Loucy (cell line): ENCODE measurements at regions not wholly inside any gene's neighbourhood (a gene's known extent, or its start where the extent isn't known, plus 50 kb on each side); places are given as distances from the start of the nearest gene placed in this dataset.
"Not testable (repeated sequence)": the region's sequence is repeated elsewhere in the genome, so short reads cannot be mapped to it uniquely, and the experiment has no call there.

Experiments used
- H2AFZ ChIP-seq: fragments of 200-600 bp; sonication (generic); 2 replicates; pipeline ENCODE4 v1.6.0; 2016; ENCODE audit warnings: antibody characterized with exemption, mild to moderate bottlenecking, low read length, moderate library complexity
- H3F3A ChIP-seq: fragments of 200-600 bp; 2 replicates; pipeline ENCODE4 v1.6.0; 2016; ENCODE audit warnings: antibody characterized with exemption, low read depth, mild to moderate bottlenecking
- H3K27me3 ChIP-seq: fragments of 200-600 bp; sonication (generic); 2 replicates; pipeline ENCODE4 v1.6.1; 2014; ENCODE audit warnings: low read length, mild to moderate bottlenecking; ENCODE audit not compliant: insufficient read depth, poor library complexity, severe bottlenecking
- H3K36me3 ChIP-seq: fragments of 200-600 bp; sonication (generic); 2 replicates; pipeline ENCODE4 v1.6.1; 2016; ENCODE audit warnings: low read length; ENCODE audit not compliant: insufficient read depth
- H3K4me1 ChIP-seq: fragments of 200-600 bp; sonication (generic); 2 replicates; pipeline ENCODE4 v1.5.1; 2014; ENCODE audit warnings: low read length, mild to moderate bottlenecking; ENCODE audit not compliant: insufficient read depth, poor library complexity, severe bottlenecking
- H3K4me2 ChIP-seq: fragments of 200-600 bp; sonication (generic); 2 replicates; pipeline ENCODE4 v1.6.0; 2014; ENCODE audit warnings: antibody characterized with exemption, low read length, low read depth, mild to moderate bottlenecking; ENCODE audit not compliant: poor library complexity, severe bottlenecking
- H3K4me3 ChIP-seq: fragments of 200-600 bp; sonication (generic); 2 replicates; pipeline ENCODE4 v1.5.1; 2014; ENCODE audit warnings: low read length, mild to moderate bottlenecking, mixed read lengths; ENCODE audit not compliant: poor library complexity, severe bottlenecking
- H3K79me2 ChIP-seq: fragments of 200-600 bp; sonication (generic); 2 replicates; pipeline ENCODE4 v1.6.1; 2014; ENCODE audit warnings: low read length; ENCODE audit not compliant: insufficient read depth
- H3K9ac ChIP-seq: fragments of 200-600 bp; sonication (generic); 2 replicates; pipeline ENCODE4 v1.6.0; 2014; ENCODE audit warnings: mild to moderate bottlenecking, low read depth, low read length, moderate library complexity; ENCODE audit not compliant: poor library complexity, severe bottlenecking
- H3K9me2 ChIP-seq: fragments of 200-600 bp; sonication (generic); replicated peaks from 2 replicates; pipeline ENCODE4 v1.6.1; 2016; ENCODE audit warnings: low read depth, low read length, mixed read lengths
- H3K9me3 ChIP-seq: fragments of 200-600 bp; sonication (generic); 2 replicates; pipeline ENCODE4 v1.6.1; 2014; ENCODE audit warnings: mild to moderate bottlenecking, antibody characterized with exemption, low read length, low read depth; ENCODE audit not compliant: insufficient read depth
- H4K20me1 ChIP-seq: fragments of 200-600 bp; sonication (generic); 2 replicates; pipeline ENCODE4 v1.6.0; 2014; ENCODE audit warnings: antibody characterized with exemption, low read length, mild to moderate bottlenecking; ENCODE audit not compliant: insufficient read depth, poor library complexity, severe bottlenecking
- CTCF ChIP-seq: fragments of 200-600 bp; sonication (generic); conservative IDR thresholded peaks from 2 replicates; pipeline ENCODE4 v1.5.1; 2014; ENCODE audit warnings: mild to moderate bottlenecking, antibody characterized with exemption, low read length
- EZH2phosphoT487 ChIP-seq: fragments of 200-600 bp; IDR thresholded peaks from 2 replicates; pipeline ENCODE4 v1.6.1; 2018; ENCODE audit warnings: antibody characterized with exemption, mild to moderate bottlenecking, moderate library complexity, borderline replicate concordance

DNA sequence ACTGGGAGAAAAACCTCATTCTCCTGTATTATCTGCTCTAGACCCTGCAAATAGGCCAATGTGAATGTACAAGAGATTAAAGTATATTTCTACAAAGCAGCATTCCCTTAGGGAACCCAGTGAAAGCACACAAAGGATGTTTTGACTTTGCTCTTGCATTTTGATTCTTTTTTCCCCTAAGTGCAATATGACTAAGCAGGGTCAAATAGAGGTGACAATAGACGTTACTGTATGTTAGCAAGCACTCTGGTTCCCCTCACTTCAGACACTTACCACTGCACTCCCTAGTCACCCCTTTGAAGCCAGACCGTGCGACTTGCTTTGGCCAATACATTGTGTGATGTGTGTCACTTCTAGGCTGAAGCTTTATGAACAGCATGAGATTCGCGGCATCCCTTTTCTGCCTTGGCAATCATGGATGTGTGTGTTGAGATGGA lies 209.7 kb downstream of the RHOU start:
- no peak for TF ChIP-seq CTCF
- TF ChIP-seq EZH2phosphoT487: no peak
- Histone ChIP-seq H3K4me2 (no peak overlapping the region), H4K20me1 (no peaks in the 10 kb centered on the region)

GRCh38 chr1:228945885-228946284 lies 210.6 kb downstream of the RHOU start:
- Histone ChIP-seq H3F3A (no peaks in the 10 kb centered on the region), H3K36me3 (no peaks in the 10 kb centered on the region), H3K9me3 (no peaks in the 10 kb centered on the region), H3K9me2 (no peaks in the 10 kb centered on the region), H2AFZ (no peak overlapping the region), H3K27me3 (no peaks in the 10 kb centered on the region), H3K4me2 (no peak overlapping the region), H3K4me1 (no peaks in the 10 kb centered on the region), H4K20me1 (no peaks in the 10 kb centered on the region), H3K9ac (no peak overlapping the region), H3K79me2 (no peaks in the 10 kb centered on the region), H3K4me3 (no peak overlapping the region)
- TF ChIP-seq CTCF (no peak), EZH2phosphoT487 (no peak)

More for the DNA sequence above, 209.7 kb downstream of the RHOU start:
- Histone ChIP-seq H3F3A (no peaks in the 10 kb centered on the region), H3K9ac (no peak overlapping the region), H3K27me3 (no peaks in the 10 kb centered on the region), H3K36me3 (no peaks in the 10 kb centered on the region), H3K79me2 (no peaks in the 10 kb centered on the region), H3K4me1 (no peaks in the 10 kb centered on the region), H3K9me2 (no peaks in the 10 kb centered on the region), H3K4me3 (no peak overlapping the region), H2AFZ (no peak overlapping the region), H3K9me3 (no peaks in the 10 kb centered on the region)

- H3K4me2 ChIP-seq, H2AFZ ChIP-seq, H4K20me1 ChIP-seq, H3K9me3 ChIP-seq, H3K27me3 ChIP-seq, H3K36me3 ChIP-seq, H3K4me3 ChIP-seq, H3K79me2 ChIP-seq, H3F3A ChIP-seq, H3K9ac ChIP-seq, H3K9me2 ChIP-seq, H3K4me1 ChIP-seq: not testable (repeated sequence)
Observed at GRCh38 chr1:228949617-228950016, 214.3 kb downstream of the RHOU start.

- H3K4me1 ChIP-seq: peaks cover 9% of the 10 kb centered on the region
- no peak overlapping the region for H2AFZ ChIP-seq
- H3K27me3 ChIP-seq: no peaks in the 10 kb centered on the region
- H3K9me2 ChIP-seq: no peaks in the 10 kb centered on the region
- no peaks in the 10 kb centered on the region for H3K79me2 ChIP-seq
- no peaks in the 10 kb centered on the region for H4K20me1 ChIP-seq
- H3K9ac ChIP-seq: no peak overlapping the region
- H3K4me2 ChIP-seq: no peak overlapping the region
- TF ChIP-seq EZH2phosphoT487 (no peak), CTCF (no peak)
- no peaks in the 10 kb centered on the region for H3F3A ChIP-seq
- 0 out of 2 replicates have a peak, but pooled peaks cover 3% of the 10 kb centered on the region for H3K9me3 ChIP-seq
- no peak overlapping the region for H3K4me3 ChIP-seq
- no peaks in the 10 kb centered on the region for H3K36me3 ChIP-seq
Observed at GRCh38 chr1:228953207-228953606, 217.9 kb downstream of the RHOU start.

GRCh38 chr1:228953808-228954207 lies 218.5 kb downstream of the RHOU start:
- H3K79me2 ChIP-seq, H4K20me1 ChIP-seq, H2AFZ ChIP-seq, H3K4me3 ChIP-seq, H3K27me3 ChIP-seq, H3K36me3 ChIP-seq, H3F3A ChIP-seq, H3K4me1 ChIP-seq, H3K9ac ChIP-seq, H3K4me2 ChIP-seq, H3K9me3 ChIP-seq, H3K9me2 ChIP-seq: not testable (repeated sequence)
